Loucy (cell line): ENCODE measurements at regions not wholly inside any gene's neighbourhood (a gene's known extent, or its start where the extent isn't known, plus 50 kb on each side); places are given as distances from the start of the nearest gene placed in this dataset.

Experiments used
- CTCF ChIP-seq: fragments of 200-600 bp; sonication (generic); conservative IDR thresholded peaks from 2 replicates; pipeline ENCODE4 v1.5.1; 2014; ENCODE audit warnings: mild to moderate bottlenecking, antibody characterized with exemption, low read length
- EZH2phosphoT487 ChIP-seq: fragments of 200-600 bp; IDR thresholded peaks from 2 replicates; pipeline ENCODE4 v1.6.1; 2018; ENCODE audit warnings: antibody characterized with exemption, mild to moderate bottlenecking, moderate library complexity, borderline replicate concordance

- TF ChIP-seq CTCF: no peak
- TF ChIP-seq EZH2phosphoT487: no peak
Measured at GRCh38 chr10:10471758-10472157, 545.9 kb upstream of the CELF2 start.
